NT2/D1 (cell line): ENCODE measurements at regions not wholly inside any gene's neighbourhood (a gene's known extent, or its start where the extent isn't known, plus 50 kb on each side); places are given as distances from the start of the nearest gene placed in this dataset.

Experiments used
- DNase-seq: peaks from one replicate; pipeline ENCODE4 v3.0.0-alpha.2; 2011; ENCODE audit warnings: low read depth, low spot score
- H3K27me3 ChIP-seq: 2 replicates; pipeline ENCODE4 v1.6.0; 2011; ENCODE audit warnings: mild to moderate bottlenecking; ENCODE audit not compliant: insufficient read length, insufficient read depth
- H3K36me3 ChIP-seq: 2 replicates; pipeline ENCODE4 v1.6.1; 2011; ENCODE audit warnings: mild to moderate bottlenecking, low read length, mixed read lengths; ENCODE audit not compliant: insufficient read depth, insufficient read length
- H3K4me1 ChIP-seq: 2 replicates; pipeline ENCODE4 v1.5.1; 2011; ENCODE audit not compliant: insufficient read depth, insufficient read length
- H3K4me3 ChIP-seq: 2 replicates; pipeline ENCODE4 v1.5.1; 2011; ENCODE audit warnings: low read depth; ENCODE audit not compliant: insufficient read length
- H3K9ac ChIP-seq: 2 replicates; pipeline ENCODE4 v1.6.0; 2011; ENCODE audit warnings: low read depth; ENCODE audit not compliant: insufficient read length
- H3K9me3 ChIP-seq: 2 replicates; pipeline ENCODE4 v1.5.1; 2011; ENCODE audit warnings: mild to moderate bottlenecking, low read length; ENCODE audit not compliant: insufficient read depth
- SUZ12 ChIP-seq: IDR thresholded peaks from 2 replicates; pipeline ENCODE4 v1.6.1; 2011; ENCODE audit not compliant: insufficient read length, insufficient read depth; ENCODE audit errors: extremely low read depth
- YY1 ChIP-seq: IDR thresholded peaks from 2 replicates; pipeline ENCODE4 v1.6.1; 2011; ENCODE audit not compliant: insufficient read length, insufficient read depth
- ZNF274 ChIP-seq: IDR thresholded peaks from 2 replicates; pipeline ENCODE4 v1.6.1; 2011; ENCODE audit warnings: mild to moderate bottlenecking, low read depth, low read length

DNA sequence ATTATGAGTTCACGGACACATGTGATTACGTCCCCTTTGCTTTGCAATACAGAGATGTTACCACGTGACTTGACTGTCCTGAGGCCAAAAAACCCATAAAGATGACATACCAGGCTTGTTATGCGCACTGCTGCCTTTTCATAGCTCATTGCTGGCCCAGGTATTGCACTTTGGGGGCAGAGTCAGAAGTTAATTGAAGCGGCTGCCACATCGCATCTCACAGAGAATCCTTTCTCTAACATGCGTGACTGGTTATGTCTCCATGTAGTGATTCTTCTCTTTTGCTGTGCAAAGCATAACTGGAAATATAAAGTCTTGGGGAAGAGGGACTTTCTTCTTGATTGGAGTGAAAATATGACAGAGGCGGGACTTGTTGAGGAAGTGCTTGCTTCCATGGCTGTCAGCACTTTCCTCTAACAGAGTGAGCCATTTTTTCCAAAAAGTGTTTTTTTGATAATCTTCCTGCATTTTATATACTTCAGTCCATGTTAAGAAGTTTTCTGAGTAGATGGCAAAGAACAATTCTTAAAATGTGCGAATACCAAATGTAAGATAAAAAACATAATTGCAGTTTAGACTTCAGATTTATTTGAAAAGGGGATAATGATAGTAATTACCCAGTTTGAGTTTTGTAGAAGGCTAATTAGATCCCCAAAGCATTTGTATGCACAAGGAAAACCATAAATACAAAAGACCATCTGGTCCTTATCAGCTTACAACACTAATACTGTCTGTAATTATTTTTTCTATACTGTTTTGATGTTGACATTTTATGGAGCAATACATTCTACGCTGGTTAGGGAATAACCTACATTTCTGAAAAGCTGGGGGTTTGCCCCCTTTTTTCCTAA is 324.6 kb upstream of the MTNR1B start:
- Histone ChIP-seq H3K9ac (no peak overlapping the region), H3K9me3 (no peaks in the 10 kb centered on the region), H3K4me3 (no peak overlapping the region), H3K36me3 (no peaks in the 10 kb centered on the region), H3K4me1 (no peaks in the 10 kb centered on the region), H3K27me3 (no peaks in the 10 kb centered on the region)
- TF ChIP-seq SUZ12 (no peak), ZNF274 (no peak), YY1 (no peak)
- no peak for DNase-seq

DNA sequence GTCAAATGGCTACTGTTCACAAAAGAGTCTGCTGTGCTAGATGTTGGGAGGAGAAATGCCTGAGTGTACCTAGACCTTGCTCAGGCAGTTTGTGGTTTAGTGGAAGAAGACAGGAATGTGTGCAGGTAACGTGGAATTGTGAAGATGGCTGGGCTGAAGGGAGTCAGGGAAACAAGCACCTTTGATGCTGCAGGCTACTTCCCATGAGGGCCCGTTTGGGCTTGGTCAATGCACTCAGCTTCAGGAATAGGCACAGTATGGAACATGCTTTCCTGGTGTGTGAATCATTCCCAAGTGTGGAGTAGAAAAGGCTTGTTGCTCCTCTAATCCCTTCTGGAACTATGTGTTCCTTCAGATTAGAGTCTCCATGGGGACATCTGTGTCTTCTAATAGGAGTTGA is 318.3 kb upstream of the MTNR1B start:
- Histone ChIP-seq H3K27me3 (no peaks in the 10 kb centered on the region), H3K4me3 (no peak overlapping the region), H3K9me3 (no peaks in the 10 kb centered on the region), H3K4me1 (no peaks in the 10 kb centered on the region), H3K9ac (no peak overlapping the region), H3K36me3 (no peaks in the 10 kb centered on the region)
- no peak for TF ChIP-seq SUZ12
- TF ChIP-seq YY1 = no peak
- TF ChIP-seq ZNF274 = no peak
- no peak for DNase-seq

DNA sequence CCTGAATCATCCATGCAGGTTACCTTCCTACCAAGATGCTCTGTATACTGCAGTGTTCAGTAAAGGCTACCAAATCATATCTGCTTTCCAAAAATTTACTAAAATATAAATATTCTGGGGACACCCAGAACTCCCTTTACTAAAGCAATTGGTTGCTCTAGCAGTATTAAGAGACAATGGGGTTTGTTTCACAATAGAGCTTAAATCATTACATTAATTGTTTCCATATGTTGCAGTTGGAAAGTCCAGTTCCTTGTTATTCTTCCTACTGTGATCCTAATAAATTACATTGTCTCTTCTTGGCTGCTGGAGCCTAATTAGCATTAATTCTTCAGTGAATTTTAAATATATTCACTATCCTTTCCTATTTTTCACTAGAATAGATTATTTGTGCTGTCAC is 316.0 kb upstream of the MTNR1B start:
- H3K4me1 ChIP-seq = no peaks in the 10 kb centered on the region
- H3K9ac ChIP-seq = no peak overlapping the region
- no peaks in the 10 kb centered on the region for H3K27me3 ChIP-seq
- H3K36me3 ChIP-seq = no peaks in the 10 kb centered on the region
- no peak overlapping the region for H3K4me3 ChIP-seq
- no peak for TF ChIP-seq YY1
- no peak for TF ChIP-seq ZNF274
- TF ChIP-seq SUZ12 = no peak
- DNase-seq = no peak
- no peaks in the 10 kb centered on the region for H3K9me3 ChIP-seq

GRCh38 chr11:92656783-92657182 is 312.7 kb upstream of the MTNR1B start:
- Histone ChIP-seq H3K9me3 (no peaks in the 10 kb centered on the region), H3K9ac (no peak overlapping the region), H3K27me3 (no peaks in the 10 kb centered on the region), H3K36me3 (no peaks in the 10 kb centered on the region), H3K4me1 (no peaks in the 10 kb centered on the region), H3K4me3 (no peak overlapping the region)
- DNase-seq = no peak
- TF ChIP-seq ZNF274 (no peak), SUZ12 (no peak)

DNA sequence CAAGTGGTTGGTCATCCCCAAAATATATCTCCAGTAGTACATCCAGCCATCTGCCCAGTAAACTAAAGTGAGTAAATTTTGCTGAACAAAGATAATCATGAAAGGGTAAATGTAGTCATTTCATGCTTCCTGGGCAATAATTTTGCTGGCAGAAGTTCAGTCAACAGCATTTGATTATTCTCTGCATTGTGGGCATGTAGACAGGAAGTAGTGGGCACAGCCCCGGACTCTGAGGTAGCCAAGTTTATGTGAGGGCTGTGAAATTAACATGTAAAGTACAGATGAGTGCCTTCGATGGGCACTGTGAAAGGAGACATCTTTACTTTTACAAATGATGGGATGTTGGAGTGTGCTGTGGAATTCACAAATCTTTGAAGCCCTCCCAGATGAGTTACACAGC is 312.2 kb upstream of the MTNR1B start:
- no peak overlapping the region for H3K9ac ChIP-seq
- H3K4me1 ChIP-seq = no peaks in the 10 kb centered on the region

GRCh38 chr11:92658733-92659132 is 310.7 kb upstream of the MTNR1B start:
- Histone ChIP-seq H3K36me3 (no peaks in the 10 kb centered on the region), H3K4me1 (no peaks in the 10 kb centered on the region), H3K27me3 (no peaks in the 10 kb centered on the region), H3K9me3 (no peaks in the 10 kb centered on the region), H3K4me3 (no peak overlapping the region), H3K9ac (no peak overlapping the region)
- no peak for DNase-seq
- TF ChIP-seq ZNF274 = no peak
- no peak for TF ChIP-seq SUZ12
- no peak for TF ChIP-seq YY1

More for the DNA sequence above, 312.2 kb upstream of the MTNR1B start:
- H3K27me3 ChIP-seq = no peaks in the 10 kb centered on the region
- TF ChIP-seq SUZ12 (no peak), ZNF274 (no peak), YY1 (no peak)
- DNase-seq = no peak
- no peaks in the 10 kb centered on the region for H3K36me3 ChIP-seq
- no peaks in the 10 kb centered on the region for H3K9me3 ChIP-seq
- H3K4me3 ChIP-seq = no peak overlapping the region

DNA sequence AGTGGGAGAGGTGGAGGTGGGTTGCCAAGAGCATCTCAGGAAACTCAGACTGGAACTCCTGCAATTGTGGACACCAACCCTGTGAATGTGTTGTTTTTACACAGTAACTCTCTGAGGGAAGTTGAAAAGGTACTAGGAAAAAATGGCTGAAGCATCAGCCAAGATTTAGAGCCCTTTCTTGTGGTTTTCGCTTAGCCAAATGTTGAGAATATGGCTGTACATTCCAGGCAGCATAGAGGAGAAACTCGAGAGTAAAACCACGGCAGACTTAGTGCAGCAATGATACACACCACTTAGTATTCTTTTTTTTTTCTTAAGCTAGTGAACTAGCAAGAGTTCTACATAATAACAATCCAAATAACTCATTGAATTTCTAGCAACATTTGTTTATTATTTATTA is 309.7 kb upstream of the MTNR1B start:
- Histone ChIP-seq H3K27me3 (no peaks in the 10 kb centered on the region), H3K4me3 (no peak overlapping the region), H3K4me1 (no peaks in the 10 kb centered on the region), H3K36me3 (no peaks in the 10 kb centered on the region), H3K9me3 (no peaks in the 10 kb centered on the region), H3K9ac (no peak overlapping the region)
- DNase-seq = no peak
- TF ChIP-seq SUZ12 = no peak
- TF ChIP-seq ZNF274 = no peak
- TF ChIP-seq YY1 = no peak
